Kidney glomerular epithelial cell (primary cell): ENCODE measurements at regions not wholly inside any gene's neighbourhood (a gene's known extent, or its start where the extent isn't known, plus 50 kb on each side); places are given as distances from the start of the nearest gene placed in this dataset.

Experiments used
- DNase-seq: peaks from one replicate; lab custom pipeline; 2025; lab: John Stamatoyannopoulos, UW

DNA sequence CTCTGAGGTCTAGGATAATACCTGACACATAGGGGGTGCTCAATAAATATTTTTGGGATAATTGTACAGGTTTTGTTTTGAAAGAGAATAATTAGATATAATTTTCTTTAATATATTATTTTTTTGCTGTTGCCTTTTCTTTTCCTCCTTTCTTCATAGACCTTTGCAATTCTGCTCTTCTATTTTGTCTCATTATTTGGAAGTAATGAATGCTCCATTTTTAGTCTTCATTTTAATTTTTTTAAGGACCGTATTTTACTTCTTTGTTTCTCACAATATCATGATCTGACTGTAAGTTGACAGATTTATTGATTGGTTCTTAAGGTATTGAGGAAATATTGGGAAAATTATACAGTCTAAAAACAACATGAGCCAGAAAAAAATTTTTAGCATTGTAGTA lies 150.5 kb upstream of the TMC3 start:
- DNase-seq: no peak

DNA sequence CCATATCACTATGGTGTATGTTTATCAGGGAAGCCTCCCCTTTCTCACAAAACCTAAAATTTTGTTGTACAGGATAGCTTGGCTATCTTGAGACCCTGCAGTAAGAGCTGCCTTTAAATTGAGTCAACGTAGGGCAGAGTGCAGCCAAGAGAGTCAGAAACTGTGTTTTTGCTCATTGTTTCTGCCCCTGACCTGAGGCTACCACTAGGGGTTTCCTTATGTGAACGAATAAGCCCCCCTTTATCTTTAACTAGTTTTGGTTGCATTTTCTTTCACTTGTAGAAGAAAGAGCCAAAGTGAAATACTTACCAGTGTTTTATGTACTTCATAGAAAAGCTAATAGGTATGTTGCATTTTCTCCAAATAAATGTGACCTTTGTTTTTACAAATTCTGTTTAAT lies 149.9 kb upstream of the TMC3 start:
- DNase-seq: no peak

DNA sequence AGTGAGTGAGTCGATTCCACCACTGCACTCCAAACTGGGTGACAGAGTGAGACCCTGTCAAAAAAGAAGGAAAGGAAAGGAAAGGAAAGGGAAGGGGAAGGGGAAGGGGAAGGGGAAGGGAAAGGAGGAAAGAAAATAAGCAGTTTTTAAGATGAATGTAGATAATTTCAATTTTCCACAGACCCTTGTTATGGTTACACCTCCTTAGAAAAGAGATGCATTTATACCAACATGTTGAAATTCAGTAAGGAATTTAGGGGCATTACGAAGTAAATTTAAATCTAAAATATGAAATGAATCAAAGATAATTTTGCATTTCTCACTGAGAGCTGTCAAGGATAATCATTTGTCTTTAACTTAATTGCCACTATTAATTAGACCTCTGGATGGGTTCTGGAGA lies 146.5 kb upstream of the TMC3 start:
- DNase-seq: no peak

DNA sequence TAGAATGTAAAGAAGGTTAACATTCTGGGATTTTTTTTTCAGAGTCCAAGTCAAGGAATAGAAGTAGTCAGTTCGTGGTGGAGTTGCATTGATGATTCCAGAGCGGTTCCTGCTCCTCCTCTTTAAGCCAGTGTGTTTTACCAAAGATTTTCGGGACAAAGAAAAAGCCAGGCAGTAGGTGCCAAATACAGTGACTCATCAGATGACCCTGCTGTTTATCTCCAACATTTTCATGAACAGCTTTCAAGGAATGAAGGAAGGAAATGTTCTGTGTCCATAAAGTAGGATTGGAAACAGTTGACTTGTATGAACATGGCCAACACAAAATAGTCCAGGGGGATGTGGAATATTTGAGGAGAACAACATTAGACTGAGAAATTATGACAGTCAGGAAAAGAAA lies 142.4 kb upstream of the TMC3 start:
- no peak for DNase-seq

DNA sequence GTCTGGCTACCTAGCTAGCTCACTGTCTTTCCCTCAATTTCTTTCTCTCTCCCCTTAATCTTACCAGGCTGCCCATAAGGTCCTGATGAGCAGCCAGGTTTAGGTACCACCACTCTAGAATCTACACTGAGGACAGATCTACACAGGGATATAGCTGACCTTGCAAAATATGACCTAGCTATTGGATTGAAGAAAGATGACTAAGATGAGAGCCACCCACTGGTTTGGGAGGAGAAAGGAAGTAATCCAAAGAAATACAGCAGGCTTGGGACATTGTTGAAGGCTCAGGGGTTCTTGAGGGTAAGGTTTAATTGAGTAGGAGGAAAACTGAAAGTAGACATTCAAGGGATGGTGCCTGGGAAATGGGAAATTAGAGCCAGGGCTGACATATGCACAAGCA lies 142.0 kb upstream of the TMC3 start:
- DNase-seq: no peak

DNA sequence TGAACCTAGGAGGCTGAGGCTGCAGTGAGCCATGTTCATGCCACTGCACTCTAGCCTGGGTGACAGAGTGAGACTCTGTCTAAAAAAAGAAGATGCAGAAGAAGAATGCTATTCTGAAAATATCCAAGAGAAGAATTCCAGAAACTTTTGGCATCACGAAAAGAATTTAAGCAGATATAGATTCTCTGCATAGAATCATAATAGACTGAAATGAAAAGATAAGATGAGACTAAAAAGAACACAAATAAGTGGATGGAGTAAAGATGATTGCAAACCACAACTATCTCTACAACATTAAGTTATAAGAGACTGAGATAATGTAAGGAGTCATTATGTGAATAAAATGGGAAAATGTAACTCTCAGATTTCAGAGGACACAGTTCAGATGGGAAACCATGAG lies 140.7 kb upstream of the TMC3 start:
- no peak for DNase-seq

DNA sequence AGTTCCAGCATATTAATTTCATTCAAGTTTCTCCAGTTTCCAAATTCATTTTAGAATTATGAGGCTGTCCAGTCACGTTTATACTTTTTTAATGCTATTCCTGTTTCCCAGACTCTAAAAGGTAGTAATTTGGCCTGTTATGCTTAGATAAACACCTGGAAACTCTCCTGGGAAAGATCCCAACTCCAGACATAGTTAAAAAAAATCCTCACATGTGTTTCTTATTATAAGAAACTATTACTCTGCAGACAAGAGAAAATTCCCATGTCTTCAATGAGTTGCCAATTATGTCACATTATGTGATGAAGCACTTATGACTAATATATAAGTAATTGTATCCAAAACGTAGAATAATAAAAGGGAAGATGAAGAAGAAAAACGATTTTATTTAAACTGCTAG lies 137.1 kb upstream of the TMC3 start:
- no peak for DNase-seq

DNA sequence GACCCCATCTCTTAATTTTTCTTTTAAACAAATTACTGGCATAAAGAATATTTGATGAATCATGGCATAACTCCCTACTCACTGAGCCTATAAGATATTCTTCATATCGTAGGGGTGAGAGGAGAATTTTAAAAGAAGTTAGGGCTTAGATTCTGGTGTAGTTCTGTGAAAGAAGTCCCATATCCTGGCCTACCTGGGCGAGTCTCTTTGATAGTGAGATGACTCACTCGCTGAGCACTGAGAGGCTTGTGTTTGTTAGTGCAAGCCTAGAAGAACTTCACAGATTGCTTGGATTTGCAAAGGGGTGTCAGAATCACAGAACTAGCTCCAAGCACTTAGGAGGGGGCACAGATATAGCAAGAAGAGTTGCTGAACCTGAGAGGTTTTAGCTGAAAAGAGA lies 133.8 kb upstream of the TMC3 start:
- DNase-seq: no peak

DNA sequence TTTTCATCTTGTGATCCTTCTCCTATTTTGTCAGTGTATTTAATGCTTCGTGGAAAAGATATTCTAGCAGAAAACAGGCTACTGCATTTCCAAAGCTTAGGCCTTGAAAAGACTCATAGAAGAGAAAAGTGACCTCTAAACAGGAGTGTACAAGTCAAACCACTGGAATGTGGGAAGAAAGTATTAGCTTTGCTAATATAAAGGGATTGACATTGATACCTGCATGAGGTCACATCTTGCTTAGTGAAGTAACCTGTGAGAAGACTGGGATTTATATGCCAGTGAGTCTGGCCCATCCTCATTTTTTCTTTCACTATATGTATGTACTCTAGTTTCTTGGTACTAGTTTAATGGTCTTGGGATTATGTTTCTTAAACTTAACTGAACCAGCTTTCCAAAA lies 132.9 kb upstream of the TMC3 start:
- DNase-seq: no peak

DNA sequence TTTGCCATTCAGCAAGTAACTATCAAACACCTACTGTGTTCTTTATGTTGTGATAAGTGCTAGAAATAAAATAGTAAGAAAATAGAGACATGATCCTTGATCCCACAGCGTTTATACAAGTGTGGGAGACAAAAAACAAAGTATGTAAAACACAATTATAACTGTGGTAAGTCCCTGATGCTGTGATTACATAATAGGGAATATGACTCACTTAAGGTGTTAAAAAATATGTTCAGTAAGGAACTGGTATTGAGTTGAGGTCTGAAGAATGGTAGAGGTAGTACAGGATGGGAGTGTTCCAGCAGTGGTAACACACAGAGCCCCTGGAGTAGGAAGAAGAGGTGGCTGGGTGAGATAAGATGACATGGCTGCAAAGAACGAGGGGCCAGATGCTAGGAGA lies 132.1 kb upstream of the TMC3 start:
- no peak for DNase-seq

DNA sequence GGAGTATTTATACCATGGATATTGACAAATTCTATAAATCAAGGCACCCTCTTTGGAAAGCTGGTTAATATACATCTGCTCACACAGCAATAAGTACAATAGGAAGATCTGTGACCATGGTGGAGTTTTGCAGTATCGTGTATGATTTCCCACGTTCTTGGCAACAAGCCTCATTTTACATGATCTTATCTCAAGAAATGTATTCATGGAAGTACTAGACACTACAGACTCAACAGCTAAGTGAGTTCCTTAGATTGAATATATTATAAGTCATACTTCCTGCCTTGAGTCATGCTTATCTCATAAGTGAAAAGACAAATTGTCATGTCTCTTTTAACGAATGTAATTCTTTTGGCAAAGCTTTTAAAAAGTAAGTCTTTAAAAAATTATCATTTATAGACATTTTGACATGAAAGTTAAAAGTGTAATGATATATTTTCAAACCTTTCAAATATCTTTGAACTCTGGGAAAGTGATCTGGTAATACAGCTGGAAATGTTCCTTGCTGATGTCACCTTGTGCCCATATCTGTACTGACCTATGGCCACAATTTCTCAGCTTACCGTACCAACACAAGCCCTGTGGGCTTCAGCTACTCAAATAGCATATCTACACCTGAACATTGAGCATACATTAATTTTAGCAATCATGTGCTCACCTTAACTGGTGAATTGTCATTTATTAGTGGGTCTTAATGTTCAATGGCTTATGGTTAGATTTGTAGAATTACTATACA lies 130.3 kb upstream of the TMC3 start:
- DNase-seq: no peak

DNA sequence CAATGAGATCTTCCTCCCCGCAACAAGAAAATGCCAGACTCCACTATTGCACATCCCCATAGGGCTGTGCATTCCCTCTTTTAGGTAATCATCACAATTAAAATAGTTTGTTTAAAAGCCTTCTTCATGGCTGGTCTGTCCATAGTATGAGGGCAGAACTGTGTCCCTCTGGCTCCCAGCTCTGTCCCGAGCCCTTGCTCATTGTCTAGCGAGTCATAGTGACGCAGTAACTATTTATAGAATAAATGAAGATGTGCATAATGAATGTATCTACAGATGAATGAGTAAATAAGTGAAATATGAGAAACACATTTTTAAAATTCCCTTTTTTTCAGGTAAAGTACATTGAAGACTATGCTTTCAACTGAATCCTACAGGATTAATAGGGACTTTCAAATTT lies 128.4 kb upstream of the TMC3 start:
- no peak for DNase-seq

DNA sequence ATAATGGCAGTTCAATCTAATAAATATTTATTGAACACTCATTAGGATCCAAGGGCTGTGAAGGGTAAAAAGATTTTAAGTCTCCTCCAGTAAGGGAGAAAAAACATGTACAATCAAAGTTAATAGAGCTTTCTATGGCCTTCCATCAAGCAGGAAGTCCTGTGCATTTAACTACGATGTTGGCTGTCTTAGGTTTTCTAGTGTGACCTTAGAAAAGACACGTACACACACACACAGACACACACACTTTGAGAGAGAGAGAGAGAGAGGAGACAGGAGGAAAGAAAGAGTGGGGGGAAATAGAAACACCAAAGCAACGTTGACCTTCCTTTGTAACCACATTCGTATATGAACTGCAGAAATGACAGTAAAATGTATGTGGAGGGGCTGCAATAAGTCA lies 126.1 kb upstream of the TMC3 start:
- no peak for DNase-seq

DNA sequence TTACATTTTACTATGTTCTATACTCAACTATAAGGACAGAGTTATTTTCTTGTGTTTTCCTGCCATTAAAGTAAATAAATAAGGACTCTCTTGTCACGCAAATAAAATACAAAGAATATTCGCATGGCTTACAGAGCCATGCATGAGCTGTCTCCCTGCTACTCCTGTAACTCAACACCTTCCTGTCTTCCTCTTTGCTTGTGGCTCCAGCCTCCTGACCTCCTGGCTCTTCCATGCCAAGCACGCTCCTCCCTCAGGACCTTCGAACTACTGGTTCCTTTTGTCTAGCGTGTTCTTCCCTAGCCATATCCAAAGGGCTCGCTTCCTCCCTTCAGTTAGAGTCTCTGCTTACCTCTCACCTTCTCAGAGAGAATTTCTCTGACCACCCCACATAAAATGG lies 124.3 kb upstream of the TMC3 start:
- DNase-seq: no peak

DNA sequence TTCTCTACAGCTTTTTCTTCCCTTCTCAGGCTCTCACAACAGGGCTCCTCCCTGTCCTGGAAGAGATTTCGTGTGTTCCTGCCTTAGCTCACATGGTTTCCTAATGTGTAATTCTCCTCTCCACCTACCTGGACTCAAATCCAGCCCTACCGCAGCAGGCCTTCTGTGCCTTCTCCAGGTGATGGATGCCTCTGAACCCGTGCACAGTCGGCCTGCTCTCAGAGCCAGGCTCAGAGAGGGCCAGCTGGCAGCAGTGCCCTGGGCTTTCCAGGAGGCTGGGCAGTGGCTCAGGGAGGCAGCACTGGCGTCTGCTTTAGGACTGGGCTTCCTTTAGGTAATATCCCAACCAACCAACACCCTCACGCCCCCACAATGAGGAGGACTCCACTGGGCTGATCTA lies 123.2 kb upstream of the TMC3 start:
- no peak for DNase-seq

DNA sequence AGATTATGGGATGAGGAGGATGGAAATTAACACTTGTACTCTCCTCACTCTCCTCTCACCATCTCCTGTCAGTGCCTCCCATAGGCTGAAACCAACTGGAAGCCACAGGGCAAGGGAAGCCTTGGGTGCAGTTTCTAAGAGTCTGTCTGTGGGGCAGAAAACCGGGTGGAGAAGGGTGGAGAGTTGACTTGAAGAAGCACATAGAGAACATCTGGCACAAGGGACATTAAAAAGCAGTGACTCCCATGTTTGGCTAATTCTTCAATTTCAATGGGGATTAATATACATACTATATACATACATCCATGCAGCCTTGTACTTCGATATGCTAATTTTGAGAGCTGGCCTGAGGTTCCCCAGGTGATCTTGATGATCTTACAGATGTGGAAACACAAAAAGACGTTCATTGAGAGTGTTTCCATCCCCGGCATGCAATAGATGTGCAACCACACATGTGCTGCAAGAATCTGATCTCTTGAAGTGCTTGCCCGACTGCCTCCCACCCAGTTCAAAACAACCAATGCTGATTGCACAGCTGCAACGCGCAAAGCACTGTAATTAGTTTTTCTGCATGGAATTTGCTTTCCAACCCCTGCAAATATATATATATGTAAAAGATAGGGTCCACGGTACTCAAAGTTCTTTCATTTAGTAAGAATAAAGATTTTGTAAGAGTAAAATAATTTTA lies 121.9 kb upstream of the TMC3 start:
- no peak for DNase-seq

DNA sequence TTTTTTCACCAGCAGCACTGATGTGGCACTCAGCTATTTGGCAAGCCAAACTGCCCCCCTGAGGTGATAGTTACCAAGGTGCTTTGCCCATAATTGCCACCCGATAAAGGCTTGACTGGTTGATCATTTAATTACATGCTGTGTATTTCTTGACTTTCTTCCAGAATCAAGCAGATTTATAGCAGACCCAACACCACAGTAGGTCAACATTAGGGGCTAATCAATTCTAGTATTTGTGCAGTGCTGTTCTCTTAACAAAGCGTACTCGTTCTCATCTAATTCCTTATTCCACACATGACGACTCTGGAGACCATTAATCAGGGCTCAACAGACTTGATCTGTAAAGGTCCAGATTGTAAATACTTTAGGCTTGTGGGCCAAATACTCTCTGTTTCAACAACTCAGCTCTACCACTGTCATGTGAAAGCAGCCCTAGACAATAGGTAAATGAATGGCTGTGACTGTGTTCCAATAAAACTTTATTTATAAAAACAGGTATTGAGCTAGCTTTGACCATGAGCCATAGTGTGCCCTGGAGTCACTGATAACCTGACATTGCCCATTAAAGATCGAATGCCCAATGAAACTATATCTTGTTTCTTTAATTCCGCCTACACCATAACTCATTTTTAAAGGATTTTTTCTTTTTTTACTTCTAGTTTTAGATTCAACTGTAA lies 119.1 kb upstream of the TMC3 start:
- DNase-seq: no peak

DNA sequence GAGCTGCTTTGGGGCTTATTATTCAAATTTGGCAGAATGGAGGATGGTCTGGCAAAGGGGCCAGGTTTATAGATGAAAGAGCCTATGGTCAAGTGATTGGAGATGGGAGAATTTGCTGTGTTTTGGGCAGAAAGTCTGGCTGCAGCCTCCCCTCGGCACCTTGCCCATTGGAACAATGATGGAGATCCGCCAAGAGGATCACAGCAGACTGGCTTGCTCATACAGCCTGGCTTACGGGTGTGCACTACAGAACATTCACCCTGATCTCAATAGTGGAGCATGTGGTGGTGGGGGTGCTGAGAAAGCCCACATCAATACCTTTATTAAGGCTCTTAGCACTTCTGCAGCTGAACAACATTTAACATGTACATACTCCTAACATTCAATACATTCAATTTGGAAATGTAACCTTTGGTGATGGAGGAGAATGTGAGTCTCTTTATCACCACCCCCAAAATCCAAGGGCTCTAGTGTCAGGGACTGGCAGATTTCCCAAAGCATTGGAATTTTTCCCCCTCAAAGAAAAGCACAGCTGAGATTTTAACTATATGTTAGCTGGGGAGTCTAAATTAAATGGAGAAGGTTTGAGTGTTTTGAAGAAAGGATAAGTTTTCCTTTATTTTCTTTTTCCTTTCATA lies 118.4 kb upstream of the TMC3 start:
- no peak for DNase-seq

DNA sequence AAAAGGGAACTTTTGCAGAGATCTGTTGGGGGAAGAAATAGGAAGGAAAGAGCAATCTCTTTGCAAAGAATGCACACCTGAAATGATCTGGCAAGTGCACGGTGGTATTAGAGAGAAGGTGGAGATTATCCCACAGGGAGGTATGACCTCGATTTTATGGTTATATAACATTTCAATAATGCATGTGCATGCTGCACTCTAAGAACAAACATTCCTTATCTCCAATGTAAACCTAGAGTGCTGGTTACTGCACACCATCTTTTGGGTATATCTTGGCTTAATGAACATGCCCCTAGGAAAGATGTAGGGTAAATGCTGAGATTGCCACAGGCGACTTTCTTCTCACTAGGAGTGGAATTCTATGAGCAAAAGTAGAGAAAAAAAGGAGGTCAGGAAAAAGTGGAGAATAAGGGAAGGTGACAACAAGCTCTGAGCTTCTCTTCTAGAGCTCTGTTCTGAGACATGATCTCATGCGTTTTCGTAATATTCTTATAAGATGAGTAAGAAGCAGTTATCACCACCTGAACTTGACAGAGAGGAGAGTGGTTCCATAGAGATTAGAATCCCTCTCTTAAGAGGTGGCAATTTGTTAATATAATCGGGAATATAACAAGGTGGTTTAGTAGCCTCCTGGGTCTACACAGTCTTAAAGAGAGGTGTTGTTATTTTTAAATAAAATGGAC lies 117.5 kb upstream of the TMC3 start:
- no peak for DNase-seq

DNA sequence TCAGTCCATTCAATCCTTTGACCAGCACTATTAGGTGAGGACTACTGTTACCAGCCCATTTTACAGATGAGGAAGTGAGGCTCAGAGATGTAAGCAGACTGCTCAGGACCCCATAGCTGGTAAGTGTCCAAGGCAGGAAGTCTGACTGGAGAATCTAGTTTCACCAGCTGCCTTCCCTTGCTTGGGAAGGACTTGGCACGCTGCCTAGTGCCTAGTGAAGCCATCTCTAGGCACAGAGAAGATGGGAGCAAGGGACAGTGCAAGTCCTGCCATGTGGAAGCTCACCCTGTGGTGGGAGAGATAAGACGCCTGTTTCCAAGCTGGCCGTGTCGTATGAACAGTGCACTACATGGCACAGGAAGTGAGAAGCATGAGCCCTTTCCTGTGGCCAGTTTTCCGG lies 111.8 kb upstream of the TMC3 start:
- no peak for DNase-seq

DNA sequence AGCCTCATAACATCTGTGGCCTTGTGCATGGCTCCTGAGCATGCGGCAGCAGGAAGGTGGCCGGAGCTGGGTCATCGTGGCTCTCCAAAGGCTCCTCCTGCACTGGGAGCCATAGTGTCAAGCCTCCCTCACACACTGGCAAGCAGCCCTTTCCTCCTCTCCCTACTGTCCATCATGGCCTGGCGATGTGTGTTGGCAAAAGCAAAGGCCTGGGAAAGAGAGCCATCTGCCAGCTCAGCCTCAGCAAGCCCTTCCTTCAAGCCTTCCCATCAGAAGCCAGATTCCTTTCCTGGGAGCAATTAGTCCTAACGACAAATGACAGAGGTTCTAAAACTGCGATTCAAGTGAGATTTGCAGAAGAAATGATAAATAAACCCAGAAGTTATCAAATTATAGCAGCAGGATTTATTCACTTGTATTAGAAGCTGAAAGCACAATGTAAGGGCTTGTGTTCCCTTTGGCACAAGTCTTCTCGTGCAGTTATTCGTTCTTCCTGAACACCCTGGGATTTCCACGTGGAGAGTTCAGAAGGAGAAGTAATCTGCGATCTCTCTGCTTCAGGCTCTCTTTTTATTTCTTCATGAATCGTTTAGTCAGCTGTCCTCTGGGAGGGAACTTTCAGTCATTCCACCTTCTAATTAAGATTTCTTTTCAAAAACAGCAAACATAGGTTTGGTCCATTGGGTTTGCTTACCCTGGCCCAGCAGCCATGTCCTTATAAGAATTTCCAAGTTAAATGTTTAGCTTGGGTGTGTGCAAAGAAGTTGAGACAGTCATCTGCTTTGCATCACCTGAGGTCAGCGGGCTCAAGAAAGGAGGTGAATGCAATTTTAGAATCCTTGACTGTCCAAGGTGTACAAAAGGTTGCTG lies 110.3 kb upstream of the TMC3 start:
- DNase-seq: no peak
